ENCODE measurements at regions not wholly inside any gene's neighbourhood (a gene's known extent, or its start where the extent isn't known, plus 50 kb on each side); places are given as distances from the start of the nearest gene placed in this dataset.
"Not testable (repeated sequence)": the region's sequence is repeated elsewhere in the genome, so short reads cannot be mapped to it uniquely, and the experiment has no call there.

DNA sequence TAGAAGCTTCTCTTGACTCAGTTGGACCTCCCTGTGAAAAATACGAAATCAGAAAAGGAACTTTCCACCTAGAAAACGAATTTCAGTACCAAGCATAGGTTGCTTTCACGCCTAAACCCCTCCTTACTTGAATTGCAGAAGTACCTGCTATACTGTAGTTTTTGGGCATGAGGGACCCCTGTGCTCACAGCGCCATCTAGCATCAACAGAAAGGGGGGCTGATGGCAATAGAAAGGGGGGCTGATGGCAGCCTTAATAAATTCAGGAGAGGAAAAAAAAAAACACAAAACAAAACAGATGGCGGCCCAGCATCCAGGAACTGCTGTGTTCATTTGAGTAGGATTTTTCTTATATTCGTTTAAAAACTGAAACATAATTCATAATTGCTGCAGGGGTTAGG is 96.7 kb downstream of the NPAP1 start:
- no peak overlapping the region for H3K27ac ChIP-seq
- no peaks in the 10 kb centered on the region for H3K4me1 ChIP-seq (replicated peaks in 1 of 2)
- no peak for ATAC-seq (replicated peaks in 6 of 8)
- WGBS, 10 experiments = 5 to 85% (median 27%) methylated on average over 1 to 6 of the region's 6 CpGs
- no peak overlapping the region for H3K4me3 ChIP-seq
- in situ Hi-C loops (cut with MboI; ENCODE audit: low pct_unique_long_range_greater_than_20kb in 2 of 9, low sequenced_read_pairs in 9 of 9, unreplicated experiment in 9 of 9) = no loop called here

DNA sequence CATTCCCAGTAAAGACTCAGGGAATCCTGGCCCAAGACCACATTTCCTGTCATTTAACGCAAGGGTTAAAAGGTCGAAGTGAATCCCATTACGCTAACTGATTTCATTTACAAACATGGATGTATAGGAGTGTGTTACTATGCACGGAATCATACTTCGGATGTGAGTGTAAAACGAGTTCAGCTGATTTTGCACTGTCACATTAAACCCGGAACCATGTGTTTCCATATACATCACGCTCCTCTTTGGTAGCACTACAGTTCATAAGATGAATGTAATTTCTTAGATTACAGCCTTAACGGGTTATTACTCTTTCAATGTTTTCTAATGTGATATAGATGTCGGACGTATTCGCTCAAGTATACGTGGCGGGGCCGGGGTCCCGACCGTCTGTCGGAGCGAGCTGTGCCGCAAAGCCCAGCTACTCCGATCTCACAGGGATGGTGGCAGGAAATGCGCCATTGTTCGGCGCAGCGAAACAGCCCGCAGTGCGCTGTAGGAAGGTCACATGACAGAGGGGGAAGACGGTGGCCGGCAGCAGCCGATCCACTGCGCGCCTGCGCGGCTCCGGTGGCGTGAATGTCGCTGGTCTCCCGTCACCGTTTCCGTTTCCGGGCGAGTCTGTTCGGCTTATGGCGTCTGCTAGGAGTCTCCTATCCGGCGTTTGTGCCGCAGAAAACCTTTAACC is 97.3 kb downstream of the NPAP1 start:
- WGBS, 10 experiments = 12 to 97% (median 25%) methylated on average over 5 to 33 of the region's 47 CpGs; no CpG with 5 or more reads in 2 of the 10 experiments
- peak overlapping the region in 1 of 2 donors; percentile 47 for H3K27ac ChIP-seq
- in situ Hi-C loops (cut with MboI; ENCODE audit: low pct_unique_long_range_greater_than_20kb in 2 of 9, low sequenced_read_pairs in 9 of 9, unreplicated experiment in 9 of 9) = no loop called here

GRCh38 chr15:24777307-24777706 is 101.7 kb downstream of the NPAP1 start:
- no peaks in the 10 kb centered on the region for H3K4me1 ChIP-seq (replicated peaks in 1 of 2)
- in situ Hi-C loops (cut with MboI; ENCODE audit: low pct_unique_long_range_greater_than_20kb in 2 of 9, low sequenced_read_pairs in 9 of 9, unreplicated experiment in 9 of 9) = no loop called here
- H3K27ac ChIP-seq = no peak overlapping the region
- no peak for ATAC-seq (replicated peaks in 6 of 8)
- no peak overlapping the region for H3K4me3 ChIP-seq

More for the DNA sequence above, 97.3 kb downstream of the NPAP1 start:
- Histone ChIP-seq H3K4me3 (peak overlapping the region in 1 of 5 donors; percentile 11), H3K4me1 (replicated peaks in 1 of 2) (no peaks in the 10 kb centered on the region)
- peak in 4 of 8 experiments; percentile 84 to 99 (median 94) for ATAC-seq (replicated peaks in 6 of 8)

DNA sequence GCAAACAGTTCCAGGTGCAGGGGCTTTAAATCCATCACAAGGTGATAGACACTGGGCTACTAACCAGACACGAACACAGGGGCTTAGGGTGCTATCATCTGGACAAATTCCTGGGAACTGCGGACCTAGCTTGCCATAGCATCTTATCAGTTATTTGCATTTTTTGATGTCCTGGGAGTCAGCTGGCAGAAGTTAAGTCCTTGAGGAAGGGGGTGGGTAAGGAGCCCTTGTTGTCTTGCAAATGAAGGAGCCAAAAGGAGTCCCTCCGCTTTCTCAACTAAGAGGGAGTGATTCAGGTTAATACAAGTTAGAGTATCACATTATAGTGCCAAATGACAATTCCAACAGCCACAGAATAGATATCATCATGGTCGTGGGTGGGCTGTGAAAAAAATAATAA is 108.9 kb downstream of the NPAP1 start:
- Histone ChIP-seq H3K4me3 (no peak overlapping the region), H3K4me1 (replicated peaks in 1 of 2) (no peaks in the 10 kb centered on the region), H3K27ac (no peak overlapping the region)
- ATAC-seq (replicated peaks in 6 of 8) = no peak
- WGBS, 10 experiments = 0 to 42% (median 18%) methylated on average over 1 to 2 of the region's 4 CpGs; no CpG with 5 or more reads in 2 of the 10 experiments
- in situ Hi-C loops (cut with MboI; ENCODE audit: low pct_unique_long_range_greater_than_20kb in 2 of 9, low sequenced_read_pairs in 9 of 9, unreplicated experiment in 9 of 9) = no loop called here

GRCh38 chr15:24786347-24786746 is 110.8 kb downstream of the NPAP1 start:
- in situ Hi-C loops (cut with MboI; ENCODE audit: low pct_unique_long_range_greater_than_20kb in 2 of 9, low sequenced_read_pairs in 9 of 9, unreplicated experiment in 9 of 9) = no loop called here

GRCh38 chr15:24802624-24803023 is 127.0 kb downstream of the NPAP1 start:
- H3K27ac ChIP-seq; H3K4me1 ChIP-seq (replicated peaks in 1 of 2); H3K4me3 ChIP-seq; in situ Hi-C loops (cut with MboI; ENCODE audit: low pct_unique_long_range_greater_than_20kb in 2 of 9, low sequenced_read_pairs in 9 of 9, unreplicated experiment in 9 of 9); ATAC-seq (replicated peaks in 6 of 8): not testable (repeated sequence)
- WGBS, 10 experiments = 31 to 85% (median 60%) methylated on average over 1 to 6 of the region's 6 CpGs; no CpG with 5 or more reads in 4 of the 10 experiments

More at GRCh38 chr15:24786347-24786746, 110.8 kb downstream of the NPAP1 start:
- ATAC-seq (replicated peaks in 6 of 8) = no peak
- H3K27ac ChIP-seq = no peak overlapping the region
- no peaks in the 10 kb centered on the region for H3K4me1 ChIP-seq (replicated peaks in 1 of 2)
- 0 to 100% (median 67%) methylated on average over 1 of the region's 1 CpG; no CpG with 5 or more reads in 5 of the 10 experiments for WGBS, 10 experiments
- H3K4me3 ChIP-seq = no peak overlapping the region

- no peak overlapping the region for H3K27ac ChIP-seq
- no peak overlapping the region for H3K4me3 ChIP-seq
- WGBS, 10 experiments = 0 to 86% (median 31%) methylated on average over 1 to 2 of the region's 2 CpGs; no CpG with 5 or more reads in 2 of the 10 experiments
- no peak for ATAC-seq (replicated peaks in 6 of 8)
- in situ Hi-C loops (cut with MboI; ENCODE audit: low pct_unique_long_range_greater_than_20kb in 2 of 9, low sequenced_read_pairs in 9 of 9, unreplicated experiment in 9 of 9) = no loop called here
- peaks cover 3 to 9% of the 10 kb centered on the region in 2 donors for H3K4me1 ChIP-seq (replicated peaks in 1 of 2)
Observed at GRCh38 chr15:24819680-24820079, 135.1 kb upstream of the SNRPN start.

DNA sequence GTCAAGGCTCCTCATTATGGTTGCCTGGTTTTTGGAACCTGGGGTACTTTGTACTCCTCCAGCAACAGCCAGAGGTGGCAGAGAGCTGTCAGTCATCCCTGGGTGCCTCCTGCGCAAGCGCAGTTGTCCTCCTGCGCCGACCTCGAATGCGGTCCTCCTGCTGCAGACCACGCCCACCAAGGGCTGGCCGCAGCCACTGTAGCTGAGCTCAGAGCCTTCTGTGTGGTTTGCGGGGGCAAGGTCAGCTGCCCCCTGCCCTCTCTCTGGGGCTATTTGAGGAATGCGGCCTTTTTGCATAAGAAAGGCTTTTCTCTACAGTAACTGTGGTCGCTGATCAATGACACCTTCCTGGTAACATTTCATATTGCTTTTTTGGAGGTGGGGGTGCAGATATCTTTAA is 131.3 kb upstream of the SNRPN start:
- no peak overlapping the region for H3K27ac ChIP-seq
- ATAC-seq (replicated peaks in 6 of 8) = peak in 5 of 8 experiments; percentile 100
- in situ Hi-C loops (cut with MboI; ENCODE audit: low pct_unique_long_range_greater_than_20kb in 2 of 9, low sequenced_read_pairs in 9 of 9, unreplicated experiment in 9 of 9) = no loop called here
- H3K4me3 ChIP-seq = peak overlapping the region; percentile 22 to 42 (median 31)
- WGBS, 10 experiments = 0 to 39% (median 20%) methylated on average over 2 to 10 of the region's 11 CpGs; no CpG with 5 or more reads in 4 of the 10 experiments
- H3K4me1 ChIP-seq (replicated peaks in 1 of 2) = peaks cover 3 to 9% of the 10 kb centered on the region in 2 donors

- in situ Hi-C loops (cut with MboI; ENCODE audit: low pct_unique_long_range_greater_than_20kb in 2 of 9, low sequenced_read_pairs in 9 of 9, unreplicated experiment in 9 of 9) = no loop called here
- WGBS, 10 experiments = 6 to 100% (median 80%) methylated on average over 1 to 7 of the region's 7 CpGs; no CpG with 5 or more reads in 3 of the 10 experiments
- no peak for ATAC-seq (replicated peaks in 6 of 8)
- Histone ChIP-seq H3K4me3 (no peak overlapping the region), H3K27ac (no peak overlapping the region), H3K4me1 (replicated peaks in 1 of 2) (no peaks in the 10 kb centered on the region)
Observed at GRCh38 chr15:24832282-24832681, 122.5 kb upstream of the SNRPN start.

DNA sequence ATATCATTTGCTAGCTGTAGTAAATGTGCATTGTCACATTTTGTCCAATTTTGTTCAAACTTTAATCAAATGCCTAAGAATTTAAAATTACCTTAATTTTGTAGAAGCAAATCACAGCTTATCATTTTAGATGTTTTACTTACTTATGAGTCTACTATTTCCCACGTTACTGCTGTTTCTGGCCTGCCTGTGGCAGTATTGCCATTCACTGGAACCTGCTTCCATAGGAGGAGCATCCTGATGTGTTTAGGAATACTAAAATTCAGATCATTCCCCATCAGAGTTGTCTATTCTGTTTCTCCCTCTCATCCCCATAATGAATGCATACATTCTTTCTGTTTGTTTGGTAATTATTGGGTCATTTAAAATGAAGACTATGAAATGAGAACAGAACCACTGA is 119.5 kb upstream of the SNRPN start:
- Histone ChIP-seq H3K4me1 (replicated peaks in 1 of 2) (no peaks in the 10 kb centered on the region), H3K27ac (no peak overlapping the region), H3K4me3 (no peak overlapping the region)
- 0 to 100% (median 36%) methylated on average over 1 of the region's 1 CpG; no CpG with 5 or more reads in 4 of the 10 experiments for WGBS, 10 experiments
- no peak for ATAC-seq (replicated peaks in 6 of 8)
- in situ Hi-C loops (cut with MboI; ENCODE audit: low pct_unique_long_range_greater_than_20kb in 2 of 9, low sequenced_read_pairs in 9 of 9, unreplicated experiment in 9 of 9) = no loop called here

GRCh38 chr15:24848050-24848449 is 106.7 kb upstream of the SNRPN start:
- peak in 2 of 8 experiments; percentile 40 to 97 for ATAC-seq (replicated peaks in 6 of 8)
- in situ Hi-C loops (cut with MboI; ENCODE audit: low pct_unique_long_range_greater_than_20kb in 2 of 9, low sequenced_read_pairs in 9 of 9, unreplicated experiment in 9 of 9) = no loop called here
- Histone ChIP-seq H3K4me3 (no peak overlapping the region), H3K4me1 (replicated peaks in 1 of 2) (no peaks in the 10 kb centered on the region), H3K27ac (no peak overlapping the region)
- 0 to 100% (median 84%) methylated on average over 1 to 21 of the region's 39 CpGs for WGBS, 10 experiments

DNA sequence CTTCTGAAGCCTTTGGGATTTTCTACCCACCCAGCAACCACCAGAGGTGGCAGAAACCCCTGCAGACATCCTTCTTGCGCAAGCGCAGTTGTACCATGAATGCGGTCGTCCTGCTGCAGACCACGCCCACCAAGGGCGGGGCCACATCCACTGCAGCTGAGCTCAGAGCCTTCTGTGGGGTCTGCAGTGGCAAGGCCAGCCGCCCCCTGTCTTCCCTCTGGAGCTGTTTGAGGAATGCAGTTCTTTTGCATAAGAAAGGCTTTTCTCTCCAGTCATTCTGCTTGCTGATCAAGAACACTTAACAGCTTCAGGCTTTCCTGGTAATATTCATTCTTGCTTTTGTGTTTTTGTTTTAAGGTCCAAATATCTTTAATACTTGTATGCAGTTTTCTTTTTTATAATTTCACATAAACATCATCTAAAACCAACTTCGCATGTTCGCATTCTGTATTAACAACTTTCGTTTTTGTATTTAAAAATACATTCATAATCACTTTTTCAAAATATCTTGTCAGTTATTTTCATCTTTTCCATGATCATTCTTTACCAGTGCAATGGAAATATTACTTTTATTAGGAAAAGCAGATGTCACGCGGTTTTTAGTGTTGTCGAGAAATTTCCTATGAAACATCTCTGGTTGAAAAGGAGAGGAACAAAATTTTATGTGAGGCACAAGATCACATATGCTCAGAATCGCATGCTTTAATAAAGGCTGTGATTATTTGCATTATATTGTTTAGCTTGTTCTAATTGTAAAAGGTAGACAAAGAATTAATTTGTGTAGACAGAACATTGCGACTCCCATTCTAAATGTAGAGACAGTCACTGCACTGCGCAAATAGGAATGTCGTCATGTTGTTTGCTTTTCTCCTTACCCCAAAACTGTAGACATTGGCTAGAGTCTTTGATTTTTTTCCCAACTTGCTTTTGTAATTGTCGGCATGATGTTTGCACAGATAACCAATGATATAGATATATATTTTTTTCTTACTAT is 98.1 kb upstream of the SNRPN start:
- in situ Hi-C loops (cut with MboI; ENCODE audit: low pct_unique_long_range_greater_than_20kb in 2 of 9, low sequenced_read_pairs in 9 of 9, unreplicated experiment in 9 of 9) = no loop called here
- Histone ChIP-seq H3K4me3 (peak overlapping the region; percentile 18 to 45 (median 35)), H3K27ac (peak overlapping the region in 1 of 2 donors; percentile 72), H3K4me1 (replicated peaks in 1 of 2) (peaks cover 15 to 20% of the 10 kb centered on the region in 2 donors)
- 3 to 51% (median 37%) methylated on average over 2 to 15 of the region's 18 CpGs for WGBS, 10 experiments
- peak in 6 of 8 experiments; percentile 29 to 92 (median 87) for ATAC-seq (replicated peaks in 6 of 8)

- ATAC-seq (replicated peaks in 6 of 8) = peak in 6 of 8 experiments; percentile 18 to 84 (median 78)
- Histone ChIP-seq H3K4me3 (peak overlapping the region; percentile 18 to 45 (median 35)), H3K27ac (peak overlapping the region; percentile 70 to 72), H3K4me1 (replicated peaks in 1 of 2) (peaks cover 15 to 20% of the 10 kb centered on the region in 2 donors)
- in situ Hi-C loops (cut with MboI; ENCODE audit: low pct_unique_long_range_greater_than_20kb in 2 of 9, low sequenced_read_pairs in 9 of 9, unreplicated experiment in 9 of 9) = no loop called here
- WGBS, 10 experiments = 0 to 50% (median 37%) methylated on average over 1 to 5 of the region's 5 CpGs; no CpG with 5 or more reads in 3 of the 10 experiments
Observed at GRCh38 chr15:24857763-24858162, 97.0 kb upstream of the SNRPN start.

All from motor neuron (in vitro differentiated cells).